HCT116 (cell line): ENCODE measurements at regions not wholly inside any gene's neighbourhood (a gene's known extent, or its start where the extent isn't known, plus 50 kb on each side); places are given as distances from the start of the nearest gene placed in this dataset.

Experiments
- CTCF ChIP-seq, 3 experiments: fragments of 200-600 bp in 1 of 3; sonication (generic) in 1 of 3; IDR thresholded peaks in 2 of 3; conservative IDR thresholded peaks in 1 of 3; 2 replicates each; pipeline ENCODE4 v1.5.1; 2012 to 2017; ENCODE audit warnings: low read depth in 2 of 3, low read length in 2 of 3, antibody characterized with exemption in 1 of 3, borderline replicate concordance in 1 of 3, control low read depth in 1 of 3, mild to moderate bottlenecking in 1 of 3, mixed read lengths in 1 of 3, mixed run types in 1 of 3, moderate library complexity in 1 of 3; ENCODE audit not compliant: insufficient read depth in 1 of 3
- EZH2phosphoT487 ChIP-seq: fragments of 200-600 bp; IDR thresholded peaks from 2 replicates; pipeline ENCODE4 v1.6.1; 2018; ENCODE audit warnings: antibody characterized with exemption, borderline replicate concordance
- MAX ChIP-seq: IDR thresholded peaks from 2 replicates; pipeline ENCODE4 v1.6.1; 2012
- POLR2A ChIP-seq: IDR thresholded peaks from 2 replicates; pipeline ENCODE4 v1.7.0; 2011; ENCODE audit warnings: borderline replicate concordance; ENCODE audit not compliant: insufficient read depth, insufficient read length; ENCODE audit errors: extremely low read depth
- REST ChIP-seq: IDR thresholded peaks from 2 replicates; pipeline ENCODE4 v1.6.1; 2012; ENCODE audit warnings: low read depth
- SP1 ChIP-seq: IDR thresholded peaks from 2 replicates; pipeline ENCODE4 v1.6.1; 2012; ENCODE audit warnings: low read depth
- YY1 ChIP-seq: IDR thresholded peaks from 2 replicates; pipeline ENCODE4 v1.6.1; 2011; ENCODE audit warnings: low read length, low read depth, moderate library complexity, mild to moderate bottlenecking; ENCODE audit not compliant: insufficient replicate concordance; ENCODE audit errors: extremely low read depth

- TF ChIP-seq CTCF (IDR thresholded peaks at IDR 0.05 in 2 of 3, conservative IDR thresholded peaks at IDR 0.05 in 1 of 3; ENCODE audit: borderline replicate concordance in 1 of 3, insufficient read depth in 1 of 3, low read depth in 2 of 3, low read length in 2 of 3) (no peak), YY1 (no peak), MAX (no peak), POLR2A (no peak), SP1 (no peak), REST (no peak), EZH2phosphoT487 (no peak)
These were observed 255.5 kb downstream of the NEBL start for GRCh38 chr10:20641605-20642004.
